Osteocyte (in vitro differentiated cells): ENCODE measurements at regions not wholly inside any gene's neighbourhood (a gene's known extent, or its start where the extent isn't known, plus 50 kb on each side); places are given as distances from the start of the nearest gene placed in this dataset.
"Not testable (repeated sequence)": the region's sequence is repeated elsewhere in the genome, so short reads cannot be mapped to it uniquely, and the experiment has no call there.

Experiments
- DNase-seq: peaks from one replicate; pipeline ENCODE4 v3.0.0; 2021; ENCODE audit warnings: mixed read lengths; ENCODE audit not compliant: unreplicated experiment; ENCODE audit errors: extremely low spot score
- H3K27ac Mint-ChIP-seq: one replicate; pipeline ENCODE4 v1.8.0; 2021; ENCODE audit warnings: mild to moderate bottlenecking, mixed read lengths; ENCODE audit not compliant: unreplicated experiment
- H3K27me3 Mint-ChIP-seq: one replicate; pipeline ENCODE4 v1.8.0; 2021; ENCODE audit warnings: mixed read lengths; ENCODE audit not compliant: unreplicated experiment
- H3K36me3 Mint-ChIP-seq: one replicate; pipeline ENCODE4 v1.8.0; 2021; ENCODE audit warnings: mixed read lengths; ENCODE audit not compliant: unreplicated experiment
- H3K4me1 Mint-ChIP-seq: one replicate; pipeline ENCODE4 v1.8.0; 2021; ENCODE audit warnings: mixed read lengths; ENCODE audit not compliant: unreplicated experiment
- H3K4me3 Mint-ChIP-seq: one replicate; pipeline ENCODE4 v1.8.0; 2021; ENCODE audit warnings: mild to moderate bottlenecking, moderate library complexity, mixed read lengths; ENCODE audit not compliant: unreplicated experiment
- H3K9me3 Mint-ChIP-seq: one replicate; pipeline ENCODE4 v1.8.0; 2021; ENCODE audit warnings: mixed read lengths; ENCODE audit not compliant: unreplicated experiment
- TF ChIP-seq, protein P1 (sequence below): fragments of 200-600 bp; sonication (generic); IDR thresholded peaks from 2 replicates; pipeline ENCODE4 v1.5.0; 2021; ENCODE audit warnings: antibody characterized with exemption, mild to moderate bottlenecking, moderate library complexity

DNA sequence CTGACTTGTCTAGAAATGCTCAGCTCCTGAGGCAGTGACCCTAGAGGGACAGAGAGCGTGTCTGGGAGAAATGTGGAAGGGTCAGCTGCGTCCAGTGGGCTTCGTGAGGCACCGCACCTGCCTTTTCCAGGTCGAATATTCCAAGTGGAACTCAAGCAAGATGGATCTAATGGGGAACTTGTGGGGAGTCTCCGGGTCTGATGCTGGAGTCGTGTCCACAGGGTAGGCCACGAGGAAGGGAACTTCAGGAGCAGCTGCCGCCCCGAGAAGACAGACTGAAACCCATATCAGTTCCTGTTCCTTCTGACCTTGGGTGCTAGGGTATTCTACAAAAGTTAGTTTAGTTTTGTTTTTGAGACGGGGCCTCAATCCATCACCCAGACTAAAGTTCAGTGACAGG is 67.5 kb downstream of the TNFAIP2 start:
- DNase-seq, result no peak
- Mint-ChIP-seq H3K4me3 (no peak overlapping the region), H3K27me3 (peaks cover 42% of the 10 kb centered on the region), H3K4me1 (peaks cover 7% of the 10 kb centered on the region), H3K9me3 (no peaks in the 10 kb centered on the region), H3K36me3 (no peaks in the 10 kb centered on the region), H3K27ac (no peak overlapping the region)
- TF ChIP-seq, protein P1, sequence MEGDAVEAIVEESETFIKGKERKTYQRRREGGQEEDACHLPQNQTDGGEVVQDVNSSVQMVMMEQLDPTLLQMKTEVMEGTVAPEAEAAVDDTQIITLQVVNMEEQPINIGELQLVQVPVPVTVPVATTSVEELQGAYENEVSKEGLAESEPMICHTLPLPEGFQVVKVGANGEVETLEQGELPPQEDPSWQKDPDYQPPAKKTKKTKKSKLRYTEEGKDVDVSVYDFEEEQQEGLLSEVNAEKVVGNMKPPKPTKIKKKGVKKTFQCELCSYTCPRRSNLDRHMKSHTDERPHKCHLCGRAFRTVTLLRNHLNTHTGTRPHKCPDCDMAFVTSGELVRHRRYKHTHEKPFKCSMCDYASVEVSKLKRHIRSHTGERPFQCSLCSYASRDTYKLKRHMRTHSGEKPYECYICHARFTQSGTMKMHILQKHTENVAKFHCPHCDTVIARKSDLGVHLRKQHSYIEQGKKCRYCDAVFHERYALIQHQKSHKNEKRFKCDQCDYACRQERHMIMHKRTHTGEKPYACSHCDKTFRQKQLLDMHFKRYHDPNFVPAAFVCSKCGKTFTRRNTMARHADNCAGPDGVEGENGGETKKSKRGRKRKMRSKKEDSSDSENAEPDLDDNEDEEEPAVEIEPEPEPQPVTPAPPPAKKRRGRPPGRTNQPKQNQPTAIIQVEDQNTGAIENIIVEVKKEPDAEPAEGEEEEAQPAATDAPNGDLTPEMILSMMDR, result no peak

- Mint-ChIP-seq H3K27ac (no peak overlapping the region), H3K36me3 (no peaks in the 10 kb centered on the region), H3K27me3 (peaks cover 32% of the 10 kb centered on the region), H3K9me3 (no peaks in the 10 kb centered on the region), H3K4me1 (peaks cover 7% of the 10 kb centered on the region), H3K4me3 (no peak overlapping the region)
- DNase-seq, result no peak
- TF ChIP-seq, protein P1, result no peak
These were observed 68.6 kb downstream of the TNFAIP2 start for GRCh38 chr14:103191844-103192243.

DNA sequence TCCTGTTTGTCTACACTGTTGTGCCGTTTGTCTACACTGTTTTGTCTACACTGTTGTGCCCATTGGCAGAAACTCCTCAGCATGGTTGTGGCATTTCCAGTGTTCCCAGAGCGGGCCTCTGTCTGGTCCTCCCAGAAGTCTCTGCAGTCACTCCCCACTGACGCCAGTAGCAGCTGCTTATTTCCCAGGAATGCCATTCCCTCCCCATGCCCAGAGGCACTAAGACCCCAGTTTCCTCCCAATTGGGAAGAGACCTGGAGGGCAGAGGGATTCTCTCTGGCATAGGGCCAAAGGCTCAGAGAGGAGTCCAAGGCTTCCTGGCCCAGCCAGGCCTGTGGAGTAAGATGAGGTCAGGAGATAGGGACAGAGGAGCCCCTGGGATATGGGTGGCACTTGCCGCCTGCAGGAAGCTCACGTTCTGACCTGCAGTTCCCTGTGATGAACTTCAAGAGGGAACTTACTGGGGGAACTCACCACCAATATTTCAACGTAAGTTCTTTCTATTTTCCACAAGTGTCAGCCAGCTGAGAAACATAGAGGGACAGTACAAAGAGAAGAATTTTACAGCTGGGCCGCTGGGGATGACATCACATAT is 69.1 kb downstream of the TNFAIP2 start:
- no peak for DNase-seq
- no peaks in the 10 kb centered on the region for H3K36me3 Mint-ChIP-seq
- H3K9me3 Mint-ChIP-seq, result no peaks in the 10 kb centered on the region
- peaks cover 7% of the 10 kb centered on the region for H3K4me1 Mint-ChIP-seq
- TF ChIP-seq, protein P1, result no peak
- peaks cover 27% of the 10 kb centered on the region for H3K27me3 Mint-ChIP-seq
- no peak overlapping the region for H3K4me3 Mint-ChIP-seq
- no peak overlapping the region for H3K27ac Mint-ChIP-seq

GRCh38 chr14:103192861-103193260 is 69.6 kb downstream of the TNFAIP2 start:
- not testable (repeated sequence) for H3K9me3 Mint-ChIP-seq, H3K36me3 Mint-ChIP-seq, H3K4me1 Mint-ChIP-seq, H3K4me3 Mint-ChIP-seq, DNase-seq, H3K27ac Mint-ChIP-seq
- peaks cover 23% of the 10 kb centered on the region for H3K27me3 Mint-ChIP-seq

DNA sequence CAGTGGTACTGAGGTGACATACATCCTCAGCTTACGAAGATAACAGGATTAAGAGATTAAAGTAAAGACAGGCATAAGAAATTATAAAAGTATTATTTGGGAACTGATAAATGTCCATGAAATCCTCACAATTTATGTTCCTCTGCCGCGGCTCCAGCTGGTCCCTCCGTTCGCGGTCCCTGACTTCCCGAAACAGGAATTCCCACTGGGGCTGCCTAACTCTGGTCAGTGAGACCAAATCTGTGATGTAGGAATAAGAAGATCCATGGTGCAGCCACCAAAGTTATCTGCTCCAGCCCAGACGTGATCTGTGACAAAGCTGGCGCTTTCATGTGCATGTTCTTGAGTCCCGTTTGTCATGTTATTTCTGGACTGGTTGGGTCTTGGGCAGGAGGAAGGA is 70.2 kb downstream of the TNFAIP2 start:
- DNase-seq, H3K9me3 Mint-ChIP-seq, H3K4me1 Mint-ChIP-seq, H3K36me3 Mint-ChIP-seq, H3K27ac Mint-ChIP-seq, H3K4me3 Mint-ChIP-seq: not testable (repeated sequence)
- H3K27me3 Mint-ChIP-seq, result peaks cover 17% of the 10 kb centered on the region

GRCh38 chr14:103194256-103195045 is 71.2 kb downstream of the TNFAIP2 start:
- Mint-ChIP-seq H3K36me3 (no peaks in the 10 kb centered on the region), H3K27ac (no peak overlapping the region), H3K9me3 (no peaks in the 10 kb centered on the region), H3K27me3 (peaks cover 15% of the 10 kb centered on the region), H3K4me3 (no peak overlapping the region), H3K4me1 (peaks cover 5% of the 10 kb centered on the region)
- no peak for DNase-seq
- TF ChIP-seq, protein P1, result no peak
